ENCODE measurements at regions not wholly inside any gene's neighbourhood (a gene's known extent, or its start where the extent isn't known, plus 50 kb on each side); places are given as distances from the start of the nearest gene placed in this dataset.

DNA sequence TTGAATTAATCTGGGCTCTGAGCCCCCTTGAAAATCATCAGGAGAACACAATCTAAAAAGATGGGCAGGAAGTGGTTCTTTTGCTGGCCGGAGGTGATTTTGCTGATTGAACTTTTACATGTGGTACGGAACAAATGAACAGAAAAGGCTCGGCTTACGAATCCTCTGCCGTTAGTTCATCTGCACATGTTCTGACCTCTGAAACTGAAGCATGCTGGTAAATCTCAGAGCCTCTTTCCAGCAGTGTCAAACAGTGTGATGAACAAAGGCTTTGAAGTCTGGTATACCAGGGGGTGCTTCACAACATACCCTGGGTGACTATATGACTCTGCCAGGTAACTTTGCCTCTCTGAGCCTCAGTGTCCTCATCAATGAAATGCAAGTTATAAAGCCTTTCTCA, 194.2 kb upstream of the C1QTNF7 start:
- H3K4me3 ChIP-seq (ENCODE audit: low read depth, low read length), result no peak overlapping the region
- no peak overlapping the region for H3K9ac ChIP-seq (ENCODE audit: low read depth, low read length)
- no peaks in the 10 kb centered on the region for H3K27me3 ChIP-seq (ENCODE audit: control insufficient read depth, insufficient read depth, low read length)
- H3K4me1 ChIP-seq (ENCODE audit: control insufficient read depth, insufficient read depth, low read length), result peaks cover 3% of the 10 kb centered on the region
- H3K9me3 ChIP-seq (ENCODE audit: control insufficient read depth, insufficient read depth, low read length), result no peaks in the 10 kb centered on the region
- no peaks in the 10 kb centered on the region for H3K36me3 ChIP-seq (ENCODE audit: control insufficient read depth, insufficient read depth, low read length)

DNA sequence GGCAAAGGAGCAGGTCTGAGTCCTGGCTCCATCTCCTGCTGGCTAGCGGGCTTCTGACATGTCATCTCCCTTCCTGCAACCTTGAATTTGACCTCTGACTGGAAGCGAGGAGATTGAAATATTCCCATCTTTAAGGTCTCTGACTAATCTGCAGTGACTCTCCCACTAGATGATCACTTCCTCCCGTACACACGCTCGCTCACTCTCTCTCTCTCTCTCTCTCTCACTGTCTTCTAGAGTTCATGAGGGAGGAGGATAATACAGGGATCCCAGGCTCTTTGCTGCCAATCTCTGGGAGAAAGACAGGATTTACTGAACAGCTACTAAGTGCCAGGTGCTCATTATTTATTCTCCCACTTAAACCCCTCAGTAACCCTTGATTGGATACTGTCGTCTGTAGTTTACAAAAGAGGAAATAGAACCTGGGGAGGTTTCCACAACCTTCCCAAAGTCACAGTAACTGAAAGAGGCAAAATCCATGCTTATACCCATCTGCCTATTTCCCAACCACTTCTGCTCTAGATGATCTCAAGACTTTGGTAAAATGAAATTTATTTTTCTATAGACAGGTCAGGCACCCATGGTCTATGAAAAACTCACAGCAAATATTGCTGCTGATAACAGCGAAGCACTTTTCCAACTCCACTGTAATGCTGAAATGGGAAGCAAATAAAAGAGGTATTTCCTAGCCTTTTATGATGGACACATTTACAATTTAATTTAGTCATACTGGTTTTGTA, 193.5 kb upstream of the C1QTNF7 start:
- no peak overlapping the region for H3K9ac ChIP-seq (ENCODE audit: low read depth, low read length)
- H3K4me1 ChIP-seq (ENCODE audit: control insufficient read depth, insufficient read depth, low read length), result peaks cover 3% of the 10 kb centered on the region
- no peaks in the 10 kb centered on the region for H3K36me3 ChIP-seq (ENCODE audit: control insufficient read depth, insufficient read depth, low read length)
- H3K9me3 ChIP-seq (ENCODE audit: control insufficient read depth, insufficient read depth, low read length), result no peaks in the 10 kb centered on the region
- H3K27me3 ChIP-seq (ENCODE audit: control insufficient read depth, insufficient read depth, low read length), result no peaks in the 10 kb centered on the region
- no peak overlapping the region for H3K4me3 ChIP-seq (ENCODE audit: low read depth, low read length)

DNA sequence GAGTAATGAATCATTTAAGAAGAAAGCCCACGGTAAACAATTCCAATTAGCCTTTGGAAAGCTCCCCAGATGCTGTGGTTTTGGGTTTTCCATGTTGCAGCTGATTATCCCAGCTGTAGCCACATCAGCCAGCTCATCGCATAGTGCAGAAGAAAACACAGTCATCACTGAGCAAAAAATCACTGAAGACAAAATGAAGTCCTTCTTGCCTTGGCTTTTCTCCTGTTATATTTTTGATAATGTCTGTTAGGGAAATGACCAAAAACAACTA, 193.0 kb upstream of the C1QTNF7 start:
- H3K9me3 ChIP-seq (ENCODE audit: control insufficient read depth, insufficient read depth, low read length), result no peaks in the 10 kb centered on the region
- H3K36me3 ChIP-seq (ENCODE audit: control insufficient read depth, insufficient read depth, low read length), result no peaks in the 10 kb centered on the region
- no peaks in the 10 kb centered on the region for H3K27me3 ChIP-seq (ENCODE audit: control insufficient read depth, insufficient read depth, low read length)
- no peak overlapping the region for H3K9ac ChIP-seq (ENCODE audit: low read depth, low read length)
- H3K4me1 ChIP-seq (ENCODE audit: control insufficient read depth, insufficient read depth, low read length), result peaks cover 3% of the 10 kb centered on the region
- no peak overlapping the region for H3K4me3 ChIP-seq (ENCODE audit: low read depth, low read length)

DNA sequence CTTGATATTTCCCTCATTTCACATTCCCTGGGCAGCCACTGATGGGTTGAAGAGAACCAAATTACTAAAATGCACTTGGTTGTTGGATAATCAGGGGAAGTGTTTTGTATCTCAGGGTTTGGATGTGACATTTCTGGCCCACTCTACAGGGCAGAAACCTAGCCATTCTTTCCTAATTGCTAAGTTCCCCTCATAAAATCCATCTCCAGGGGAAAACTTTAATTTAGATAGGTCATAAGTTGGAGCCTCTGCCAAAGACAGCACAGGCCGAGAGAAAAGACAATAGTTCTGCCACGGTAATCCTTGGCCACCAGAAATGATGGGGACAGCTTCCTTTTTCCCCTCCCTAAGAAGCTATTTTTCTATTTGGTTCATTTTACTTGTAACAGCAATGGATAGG, 192.7 kb upstream of the C1QTNF7 start:
- no peaks in the 10 kb centered on the region for H3K36me3 ChIP-seq (ENCODE audit: control insufficient read depth, insufficient read depth, low read length)
- H3K4me1 ChIP-seq (ENCODE audit: control insufficient read depth, insufficient read depth, low read length), result peaks cover 3% of the 10 kb centered on the region
- no peaks in the 10 kb centered on the region for H3K9me3 ChIP-seq (ENCODE audit: control insufficient read depth, insufficient read depth, low read length)
- no peaks in the 10 kb centered on the region for H3K27me3 ChIP-seq (ENCODE audit: control insufficient read depth, insufficient read depth, low read length)
- H3K9ac ChIP-seq (ENCODE audit: low read depth, low read length), result no peak overlapping the region
- H3K4me3 ChIP-seq (ENCODE audit: low read depth, low read length), result no peak overlapping the region

DNA sequence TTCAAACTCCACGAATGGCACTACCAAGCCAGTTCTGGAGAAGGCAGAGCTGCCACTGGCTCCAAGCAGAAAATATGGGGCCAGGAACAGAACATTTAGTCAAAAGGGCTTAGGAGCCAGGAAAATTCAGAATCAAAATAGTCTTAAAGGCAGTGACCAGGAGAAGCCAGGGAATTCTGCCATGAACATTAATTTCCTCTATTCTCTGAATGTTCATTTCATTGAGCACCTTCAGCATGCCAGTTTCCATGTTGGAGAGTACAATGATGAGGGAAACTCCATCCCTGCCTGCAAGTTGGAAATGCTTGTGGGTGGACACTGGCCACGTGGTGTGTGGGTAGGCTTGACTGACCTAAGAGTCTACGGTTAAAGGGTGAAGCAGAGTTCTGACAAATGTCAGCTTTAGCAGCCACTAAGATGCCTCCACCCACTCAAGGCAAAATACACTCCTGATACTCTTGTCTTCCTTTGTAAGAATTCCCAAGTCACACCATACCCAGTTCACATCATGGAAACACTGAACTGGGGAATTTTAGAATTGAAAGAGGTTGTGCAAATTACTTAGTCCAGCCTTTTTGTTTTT, 190.1 kb upstream of the C1QTNF7 start:
- Histone ChIP-seq H3K27me3 (ENCODE audit: control insufficient read depth, insufficient read depth, low read length) (no peaks in the 10 kb centered on the region), H3K9me3 (ENCODE audit: control insufficient read depth, insufficient read depth, low read length) (no peaks in the 10 kb centered on the region), H3K36me3 (ENCODE audit: control insufficient read depth, insufficient read depth, low read length) (no peaks in the 10 kb centered on the region), H3K4me1 (ENCODE audit: control insufficient read depth, insufficient read depth, low read length) (peaks cover 3% of the 10 kb centered on the region), H3K9ac (ENCODE audit: low read depth, low read length) (no peak overlapping the region), H3K4me3 (ENCODE audit: low read depth, low read length) (no peak overlapping the region)

DNA sequence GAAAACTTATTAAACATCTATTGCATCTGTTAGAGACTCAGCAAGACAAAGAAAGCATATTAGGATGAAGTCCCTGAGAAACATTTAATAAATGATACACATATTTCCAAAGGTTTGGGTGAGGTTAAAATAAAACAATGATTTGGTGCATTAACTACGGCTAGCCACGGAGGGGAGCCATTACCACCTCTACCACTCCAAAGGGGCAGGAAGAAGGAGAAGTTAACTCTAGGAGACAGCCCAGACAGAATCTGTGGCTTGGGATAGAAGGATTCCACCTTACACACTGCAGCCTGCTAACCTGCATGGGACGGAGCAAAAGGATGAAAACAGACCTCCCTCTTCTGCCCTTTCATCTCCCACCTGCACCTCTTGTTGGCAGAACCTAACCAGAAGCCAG, 189.1 kb upstream of the C1QTNF7 start:
- H3K4me3 ChIP-seq (ENCODE audit: low read depth, low read length), result no peak overlapping the region
- H3K27me3 ChIP-seq (ENCODE audit: control insufficient read depth, insufficient read depth, low read length), result no peaks in the 10 kb centered on the region
- H3K9ac ChIP-seq (ENCODE audit: low read depth, low read length), result no peak overlapping the region
- no peaks in the 10 kb centered on the region for H3K9me3 ChIP-seq (ENCODE audit: control insufficient read depth, insufficient read depth, low read length)
- H3K4me1 ChIP-seq (ENCODE audit: control insufficient read depth, insufficient read depth, low read length), result peaks cover 3% of the 10 kb centered on the region
- no peaks in the 10 kb centered on the region for H3K36me3 ChIP-seq (ENCODE audit: control insufficient read depth, insufficient read depth, low read length)

DNA sequence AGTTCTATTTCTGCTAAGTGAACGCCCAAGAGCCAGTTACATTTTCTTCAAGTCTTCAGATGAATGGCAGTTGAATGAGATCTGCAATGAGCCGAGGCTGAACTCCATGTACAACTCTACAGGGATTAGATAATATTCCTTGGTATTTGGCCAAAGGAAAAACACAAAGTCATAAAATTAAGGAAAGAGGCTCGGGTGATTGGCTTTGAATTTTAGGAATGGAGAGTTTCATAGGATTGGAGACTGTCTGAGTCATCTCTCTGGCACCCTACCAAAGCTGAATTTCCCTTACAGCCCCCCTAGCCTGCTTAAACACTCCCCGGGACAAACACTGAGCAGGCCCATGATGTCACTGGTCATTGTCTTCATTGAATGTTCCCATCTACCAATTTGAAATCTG, 188.0 kb upstream of the C1QTNF7 start:
- H3K27me3 ChIP-seq (ENCODE audit: control insufficient read depth, insufficient read depth, low read length), result no peaks in the 10 kb centered on the region
- H3K9me3 ChIP-seq (ENCODE audit: control insufficient read depth, insufficient read depth, low read length), result peaks cover 2% of the 10 kb centered on the region
- no peak overlapping the region for H3K9ac ChIP-seq (ENCODE audit: low read depth, low read length)
- no peaks in the 10 kb centered on the region for H3K4me1 ChIP-seq (ENCODE audit: control insufficient read depth, insufficient read depth, low read length)
- no peak overlapping the region for H3K4me3 ChIP-seq (ENCODE audit: low read depth, low read length)
- no peaks in the 10 kb centered on the region for H3K36me3 ChIP-seq (ENCODE audit: control insufficient read depth, insufficient read depth, low read length)

DNA sequence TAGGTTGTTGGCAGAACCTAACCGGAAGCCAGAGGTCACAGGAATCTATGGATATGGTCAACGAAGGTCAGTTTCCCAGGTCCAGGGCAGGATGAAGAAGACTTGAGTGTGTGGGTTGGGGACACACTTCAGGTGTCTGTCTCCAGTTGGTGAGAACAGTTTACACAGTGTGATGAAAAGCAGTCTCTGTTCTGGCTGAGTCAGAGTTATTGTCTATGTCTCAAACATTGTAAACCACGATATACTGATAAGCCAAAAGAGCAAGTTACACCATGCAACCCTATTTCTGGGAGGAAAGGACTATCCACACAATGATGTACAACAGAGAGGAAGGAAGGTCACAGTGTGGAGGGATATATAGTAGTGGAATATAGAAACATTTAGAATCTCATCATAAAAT, 187.1 kb upstream of the C1QTNF7 start:
- H3K9me3 ChIP-seq (ENCODE audit: control insufficient read depth, insufficient read depth, low read length), result peaks cover 2% of the 10 kb centered on the region
- no peaks in the 10 kb centered on the region for H3K4me1 ChIP-seq (ENCODE audit: control insufficient read depth, insufficient read depth, low read length)
- H3K4me3 ChIP-seq (ENCODE audit: low read depth, low read length), result no peak overlapping the region
- no peak overlapping the region for H3K9ac ChIP-seq (ENCODE audit: low read depth, low read length)
- no peaks in the 10 kb centered on the region for H3K36me3 ChIP-seq (ENCODE audit: control insufficient read depth, insufficient read depth, low read length)
- H3K27me3 ChIP-seq (ENCODE audit: control insufficient read depth, insufficient read depth, low read length), result no peaks in the 10 kb centered on the region

DNA sequence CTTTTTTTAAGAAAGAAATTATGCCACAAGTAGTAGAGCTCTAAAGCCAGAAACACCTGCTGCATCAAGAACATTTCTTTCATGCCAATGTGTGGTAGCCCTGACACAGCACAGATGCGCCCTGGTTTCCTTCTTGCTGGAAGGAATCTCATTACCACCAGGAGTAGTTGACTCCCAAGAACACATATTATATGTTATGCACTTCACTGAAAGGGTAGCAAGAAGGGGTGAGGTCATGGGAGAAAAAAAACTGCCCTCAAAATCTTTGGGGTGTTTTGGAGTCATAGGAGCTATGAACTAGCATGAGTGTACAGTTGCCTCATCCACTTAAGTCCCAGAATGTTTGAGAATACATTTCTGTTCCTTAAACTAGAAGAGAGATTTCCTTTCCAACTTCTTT, 185.8 kb upstream of the C1QTNF7 start:
- Histone ChIP-seq H3K4me3 (ENCODE audit: low read depth, low read length) (no peak overlapping the region), H3K9me3 (ENCODE audit: control insufficient read depth, insufficient read depth, low read length) (peaks cover 2% of the 10 kb centered on the region), H3K27me3 (ENCODE audit: control insufficient read depth, insufficient read depth, low read length) (no peaks in the 10 kb centered on the region), H3K4me1 (ENCODE audit: control insufficient read depth, insufficient read depth, low read length) (no peaks in the 10 kb centered on the region), H3K9ac (ENCODE audit: low read depth, low read length) (no peak overlapping the region), H3K36me3 (ENCODE audit: control insufficient read depth, insufficient read depth, low read length) (no peaks in the 10 kb centered on the region)

DNA sequence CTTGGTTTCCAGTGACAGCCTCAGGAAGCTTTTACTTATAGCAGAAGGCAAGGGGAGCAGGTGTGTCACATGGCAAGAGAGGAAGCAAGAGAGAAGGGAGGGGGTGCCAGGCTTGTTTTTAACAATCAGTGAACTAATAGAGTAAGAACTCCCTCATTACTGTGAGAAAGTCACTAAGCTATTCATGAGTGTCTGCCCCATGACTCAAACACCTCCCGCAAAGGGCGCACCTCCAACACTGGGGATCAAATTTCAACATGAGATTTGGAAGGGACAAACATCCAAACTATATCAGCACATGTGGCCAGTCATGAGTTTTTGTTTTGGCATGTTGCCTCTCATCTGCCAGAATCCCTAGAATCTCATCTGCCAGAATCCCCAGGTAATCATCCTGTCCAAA, 183.5 kb upstream of the C1QTNF7 start:
- Histone ChIP-seq H3K9me3 (ENCODE audit: control insufficient read depth, insufficient read depth, low read length) (peaks cover 2% of the 10 kb centered on the region), H3K27me3 (ENCODE audit: control insufficient read depth, insufficient read depth, low read length) (no peaks in the 10 kb centered on the region), H3K36me3 (ENCODE audit: control insufficient read depth, insufficient read depth, low read length) (no peaks in the 10 kb centered on the region), H3K4me3 (ENCODE audit: low read depth, low read length) (no peak overlapping the region), H3K4me1 (ENCODE audit: control insufficient read depth, insufficient read depth, low read length) (no peaks in the 10 kb centered on the region), H3K9ac (ENCODE audit: low read depth, low read length) (no peak overlapping the region)

DNA sequence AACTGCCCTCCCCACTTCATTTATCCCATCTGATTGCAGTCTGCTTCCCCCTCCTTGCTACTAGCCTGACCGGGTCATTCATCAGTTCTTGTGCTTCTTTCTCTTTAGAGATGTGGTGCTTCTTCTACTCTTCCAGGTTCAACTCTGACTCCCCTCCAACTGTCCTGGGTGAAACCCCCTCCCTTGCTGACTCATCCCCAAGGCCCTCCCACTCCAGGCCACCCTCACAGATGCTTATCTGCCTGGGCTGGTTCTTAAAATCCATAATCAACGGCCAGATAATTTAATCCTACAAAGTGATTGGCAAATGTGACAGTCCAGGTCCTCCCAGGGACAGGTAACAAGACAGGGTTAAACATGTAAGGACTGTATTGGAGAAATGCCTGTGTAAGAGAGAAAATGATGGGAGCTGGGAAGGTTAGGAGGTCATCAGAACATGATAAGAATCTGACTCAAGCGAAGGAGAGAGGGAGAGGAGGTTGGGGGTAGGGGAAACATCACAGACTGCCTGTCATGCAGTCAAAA, 182.8 kb upstream of the C1QTNF7 start:
- Histone ChIP-seq H3K27me3 (ENCODE audit: control insufficient read depth, insufficient read depth, low read length) (no peaks in the 10 kb centered on the region), H3K4me1 (ENCODE audit: control insufficient read depth, insufficient read depth, low read length) (no peaks in the 10 kb centered on the region), H3K4me3 (ENCODE audit: low read depth, low read length) (no peak overlapping the region), H3K9ac (ENCODE audit: low read depth, low read length) (no peak overlapping the region), H3K9me3 (ENCODE audit: control insufficient read depth, insufficient read depth, low read length) (peaks cover 2% of the 10 kb centered on the region), H3K36me3 (ENCODE audit: control insufficient read depth, insufficient read depth, low read length) (no peaks in the 10 kb centered on the region)

DNA sequence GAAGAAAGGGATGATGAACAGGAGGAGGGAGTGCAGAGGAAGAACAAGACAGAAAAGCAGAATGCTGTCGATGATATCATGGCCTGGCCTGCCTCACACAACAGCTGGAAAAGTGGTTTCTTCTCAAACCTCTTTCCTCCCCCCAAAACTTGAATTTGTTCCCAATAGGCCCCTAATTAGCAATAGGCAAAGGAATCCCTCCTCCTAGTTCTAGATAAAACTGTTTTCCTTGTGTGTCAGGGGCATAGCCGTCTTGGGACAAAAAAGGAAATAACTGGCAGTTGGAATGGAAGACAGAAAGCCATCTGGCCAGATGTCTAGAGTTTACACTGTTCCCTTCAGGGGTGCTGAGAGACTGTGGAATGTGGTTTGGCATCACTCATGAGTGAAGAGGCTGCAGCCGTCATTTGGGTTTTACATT, 177.8 kb upstream of the C1QTNF7 start:
- H3K4me3 ChIP-seq (ENCODE audit: low read depth, low read length), result no peak overlapping the region
- H3K36me3 ChIP-seq (ENCODE audit: control insufficient read depth, insufficient read depth, low read length), result no peaks in the 10 kb centered on the region
- no peak overlapping the region for H3K9ac ChIP-seq (ENCODE audit: low read depth, low read length)
- H3K9me3 ChIP-seq (ENCODE audit: control insufficient read depth, insufficient read depth, low read length), result no peaks in the 10 kb centered on the region
- H3K27me3 ChIP-seq (ENCODE audit: control insufficient read depth, insufficient read depth, low read length), result no peaks in the 10 kb centered on the region
- no peaks in the 10 kb centered on the region for H3K4me1 ChIP-seq (ENCODE audit: control insufficient read depth, insufficient read depth, low read length)

All from iPS-15b (cell line).